ENCODE measurements at regions not wholly inside any gene's neighbourhood (a gene's known extent, or its start where the extent isn't known, plus 50 kb on each side); places are given as distances from the start of the nearest gene placed in this dataset.
"Not testable (repeated sequence)": the region's sequence is repeated elsewhere in the genome, so short reads cannot be mapped to it uniquely, and the experiment has no call there.

DNA sequence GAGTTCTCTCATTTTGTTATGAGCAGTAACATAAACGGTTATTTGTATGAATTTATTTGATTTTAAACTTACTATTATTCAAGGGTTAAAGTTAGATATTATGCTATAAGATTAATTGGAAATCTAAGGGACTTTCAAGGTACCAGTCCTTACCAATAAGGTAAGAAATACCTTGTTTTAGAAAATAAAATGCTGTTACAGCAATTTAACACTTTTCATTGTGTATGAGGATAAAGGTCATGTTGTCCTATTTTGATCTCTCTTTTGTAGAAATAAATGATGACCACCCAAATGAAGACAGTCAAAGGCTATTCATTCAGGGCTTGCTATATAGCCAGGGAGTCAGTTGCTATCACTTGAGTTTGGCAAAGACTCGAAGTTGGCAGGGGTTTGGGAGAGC, 1185.9 kb upstream of the GOT2 start:
- no peak for DNase-seq

DNA sequence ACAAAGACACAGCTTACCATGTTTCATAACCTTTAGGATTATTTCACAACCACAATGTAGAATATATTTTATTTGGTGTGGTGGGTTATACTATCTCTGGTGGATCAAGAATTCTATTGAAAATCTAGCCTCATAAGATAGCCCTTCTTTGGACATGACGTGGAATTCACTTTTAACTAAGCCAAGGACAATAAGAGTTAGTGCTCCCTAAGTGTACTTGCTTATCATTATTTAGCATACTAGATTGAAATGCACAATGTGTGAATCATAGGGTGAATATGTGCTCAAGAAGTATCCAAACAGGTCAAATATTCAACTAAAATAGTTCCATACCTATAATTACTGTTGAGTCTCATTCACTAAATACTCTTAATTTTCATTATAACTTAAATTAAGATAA, 1179.5 kb upstream of the GOT2 start:
- no peak for DNase-seq

DNA sequence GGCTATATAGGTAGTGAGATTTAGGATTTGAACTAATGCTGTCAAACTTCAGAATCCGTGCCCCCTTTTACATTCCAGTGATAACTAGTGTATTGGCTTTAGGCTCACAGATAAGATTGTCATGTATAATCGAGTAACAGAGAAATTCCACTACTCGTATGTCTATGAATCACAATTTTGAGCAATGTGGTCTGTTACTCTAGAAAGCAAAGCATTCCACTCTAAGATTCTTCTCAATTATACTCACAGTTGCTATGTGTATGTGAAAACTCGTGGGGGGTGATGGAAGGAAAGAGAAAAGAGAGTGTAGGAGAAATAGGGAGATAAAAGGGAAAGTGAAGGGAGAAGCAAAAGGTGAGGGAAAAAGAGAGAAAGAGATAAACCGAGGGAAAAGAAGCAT, 1175.1 kb upstream of the GOT2 start:
- no peak for DNase-seq

DNA sequence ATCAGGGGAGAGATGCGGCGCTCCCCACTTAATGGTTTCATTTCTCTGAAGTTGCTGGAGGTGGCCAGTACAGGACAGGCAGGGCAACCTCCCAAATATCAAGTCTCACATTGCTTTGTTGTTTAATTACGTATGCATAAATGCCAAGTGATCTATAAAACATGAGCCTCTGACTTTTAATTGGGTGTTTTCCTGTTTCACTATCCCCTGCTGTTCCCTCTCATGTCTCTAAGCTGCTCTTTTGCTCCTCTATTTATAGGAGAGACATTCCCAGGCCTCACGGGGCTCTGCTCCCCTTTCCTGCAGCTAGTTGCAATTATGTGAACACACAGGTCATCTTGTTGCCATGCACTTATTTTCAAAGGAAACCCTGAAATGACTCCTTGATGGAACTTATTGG, 1173.5 kb upstream of the GOT2 start:
- no peak for DNase-seq

DNA sequence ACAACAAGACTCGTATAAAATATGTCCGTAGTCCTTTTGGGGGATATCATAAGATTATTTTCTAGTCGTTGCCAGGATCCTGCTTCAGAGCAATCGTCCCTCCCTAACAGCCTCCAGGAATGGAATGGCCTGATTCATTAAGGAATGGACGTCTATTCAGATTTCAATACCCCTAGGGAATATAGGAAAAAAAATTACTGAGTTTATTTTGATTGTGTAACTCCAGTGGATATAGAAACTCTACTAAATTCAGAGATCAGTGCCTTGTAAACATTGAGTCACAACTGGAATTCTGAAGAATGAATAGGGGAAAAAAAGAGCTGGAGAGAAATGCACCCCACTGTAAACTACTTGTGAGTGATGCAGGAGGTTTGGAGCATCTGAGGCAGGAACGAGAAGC, 1171.5 kb upstream of the GOT2 start:
- DNase-seq = no peak

DNA sequence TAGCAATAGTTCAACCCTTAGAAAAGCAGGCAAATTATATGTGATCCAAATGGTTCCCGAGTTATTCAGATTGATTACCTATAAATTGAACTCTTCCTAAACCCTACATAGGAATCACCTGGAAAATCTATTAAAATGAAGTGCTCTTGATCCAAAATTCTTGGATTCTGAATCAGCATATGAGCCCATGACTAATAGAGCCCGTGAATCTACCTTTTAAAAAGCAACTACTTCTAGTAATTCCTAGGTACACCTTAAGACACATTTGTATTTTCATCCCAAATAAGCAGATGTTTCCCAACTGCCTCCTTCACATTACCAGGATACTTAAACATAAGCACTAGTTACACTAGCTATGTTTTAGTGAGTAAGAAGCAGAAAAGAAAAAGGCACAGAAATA, 1171.0 kb upstream of the GOT2 start:
- DNase-seq = no peak

DNA sequence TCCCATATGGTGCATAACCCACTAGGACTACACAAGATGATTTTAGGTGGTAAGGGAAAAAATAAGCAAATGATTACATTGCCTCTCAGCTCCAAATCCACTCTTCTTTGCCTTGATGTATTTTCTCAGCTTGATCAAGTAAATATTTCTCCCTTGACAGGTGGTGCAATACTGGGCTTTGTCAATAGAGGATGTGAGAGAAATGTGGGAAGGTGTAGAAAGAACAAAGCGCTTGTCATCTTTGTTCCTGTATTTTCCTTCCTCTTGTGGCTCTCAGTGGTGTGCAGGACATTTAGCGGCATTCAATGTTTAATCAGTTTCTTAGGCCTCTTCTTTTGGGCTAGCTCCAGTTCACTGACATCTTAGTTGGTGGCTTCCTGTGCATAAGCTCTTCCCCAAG, 1165.8 kb upstream of the GOT2 start:
- no peak for DNase-seq

DNA sequence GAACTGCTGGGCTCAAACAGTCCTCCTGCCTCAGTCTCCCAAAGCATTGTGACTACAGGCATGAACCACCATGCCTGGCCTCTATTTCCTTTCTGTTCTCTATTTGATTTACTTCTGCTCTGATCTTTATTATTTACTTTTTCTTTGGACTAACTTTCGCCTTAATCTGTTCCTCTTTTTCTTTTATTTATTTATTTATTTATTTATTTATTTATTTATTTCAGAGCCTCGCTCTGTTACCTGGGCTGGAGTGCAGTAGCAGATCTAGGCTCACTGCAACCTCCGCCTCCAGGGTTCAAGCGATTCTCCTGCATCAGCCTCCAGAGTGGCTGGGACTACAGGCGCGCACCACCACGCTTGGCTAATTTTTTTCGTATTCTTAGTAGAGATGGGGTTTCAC, 1158.3 kb upstream of the GOT2 start:
- no peak for DNase-seq

DNA sequence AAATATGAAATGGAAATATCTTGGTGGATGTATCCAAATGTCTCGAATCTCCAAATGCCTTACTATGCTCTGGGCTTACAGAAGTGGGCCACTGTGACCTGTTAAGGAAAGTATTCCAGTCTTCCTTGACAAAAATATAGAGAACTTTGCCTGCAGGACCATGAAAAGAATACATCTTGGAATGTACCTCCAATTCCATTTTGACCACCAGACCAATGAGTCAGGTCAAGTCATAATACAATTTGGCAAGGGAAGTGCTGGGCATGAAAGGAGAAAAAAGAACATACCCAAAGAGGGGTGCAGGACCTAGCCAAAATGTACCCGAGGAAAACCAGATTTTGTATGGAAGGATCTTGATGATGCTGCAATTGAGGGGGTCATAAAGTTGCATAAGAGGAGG, 1153.7 kb upstream of the GOT2 start:
- no peak for DNase-seq

DNA sequence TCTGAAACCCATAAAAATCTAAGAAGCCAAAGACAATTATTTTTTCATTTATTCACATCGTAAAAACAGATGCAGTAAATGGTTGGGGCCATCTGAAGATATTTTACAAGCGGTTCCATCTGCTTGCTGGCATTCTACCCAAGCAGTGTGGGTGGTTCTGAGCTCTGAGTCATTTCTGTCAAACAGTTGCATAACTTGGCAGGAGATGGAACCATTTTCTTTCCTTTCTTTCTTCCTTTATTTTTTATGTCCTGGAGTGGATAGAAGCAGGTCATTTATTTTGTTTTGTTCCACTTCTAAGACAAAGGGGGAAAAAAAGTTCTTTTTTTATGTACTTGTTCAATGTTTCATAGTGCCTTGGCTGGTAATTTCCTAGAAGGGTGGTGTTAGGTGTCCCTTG, 1151.9 kb upstream of the GOT2 start:
- no peak for DNase-seq

DNA sequence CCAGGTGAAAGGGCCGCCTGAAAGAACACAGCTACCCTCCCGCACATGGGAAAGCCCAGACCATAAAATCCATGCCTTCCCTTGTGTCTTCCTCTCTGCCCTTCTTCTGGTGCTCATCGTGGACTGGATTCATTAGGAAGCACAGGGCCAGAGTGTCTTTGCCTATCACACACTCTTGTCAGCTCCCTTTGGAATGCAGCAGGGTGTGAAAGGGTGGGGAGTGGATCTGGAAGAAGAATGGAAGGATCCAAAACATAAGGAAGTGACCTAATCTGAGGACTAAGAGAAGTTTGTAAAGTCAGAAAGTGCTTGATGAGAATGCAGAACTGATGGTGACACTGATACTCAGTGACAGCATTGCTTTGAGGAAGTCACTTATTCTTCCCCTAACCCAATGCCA, 1147.3 kb upstream of the GOT2 start:
- no peak for DNase-seq

DNA sequence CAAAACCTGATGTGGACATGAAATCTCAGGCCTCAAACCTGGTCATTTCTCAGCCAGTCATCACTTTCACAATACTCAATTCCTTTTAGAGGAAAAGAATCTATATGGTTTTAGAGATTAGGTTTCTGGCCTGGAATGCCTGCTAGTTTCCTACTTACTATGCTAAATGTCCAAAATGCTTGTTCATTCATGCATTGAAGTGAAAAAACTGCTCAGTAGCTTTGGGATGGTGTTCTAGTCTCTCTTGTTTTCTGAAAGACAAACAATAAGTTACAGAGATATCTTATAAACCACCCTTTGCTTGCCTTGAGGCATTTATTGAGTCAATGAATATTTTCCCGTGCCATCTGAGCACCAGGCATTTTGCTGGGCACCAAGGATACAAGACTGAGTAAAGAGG, 1146.5 kb upstream of the GOT2 start:
- no peak for DNase-seq

DNA sequence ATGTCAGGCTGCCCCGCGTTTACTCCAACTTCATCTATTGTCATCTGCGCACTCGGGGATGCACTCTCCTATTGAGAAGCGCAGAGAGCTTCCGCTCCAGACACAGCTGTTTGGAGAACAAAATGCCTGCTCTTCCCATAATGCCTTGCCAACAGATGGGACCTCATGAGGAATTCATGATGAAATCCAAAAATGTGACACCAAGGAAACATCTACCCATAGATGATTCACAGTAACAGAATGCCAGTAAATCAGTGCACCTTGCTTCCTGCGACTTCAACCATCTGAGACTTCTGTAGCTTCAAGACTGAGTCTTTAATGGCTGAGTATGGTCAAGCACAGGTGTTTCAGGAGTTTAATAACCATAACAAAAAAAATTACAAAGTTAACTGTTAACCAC, 1144.9 kb upstream of the GOT2 start:
- no peak for DNase-seq

DNA sequence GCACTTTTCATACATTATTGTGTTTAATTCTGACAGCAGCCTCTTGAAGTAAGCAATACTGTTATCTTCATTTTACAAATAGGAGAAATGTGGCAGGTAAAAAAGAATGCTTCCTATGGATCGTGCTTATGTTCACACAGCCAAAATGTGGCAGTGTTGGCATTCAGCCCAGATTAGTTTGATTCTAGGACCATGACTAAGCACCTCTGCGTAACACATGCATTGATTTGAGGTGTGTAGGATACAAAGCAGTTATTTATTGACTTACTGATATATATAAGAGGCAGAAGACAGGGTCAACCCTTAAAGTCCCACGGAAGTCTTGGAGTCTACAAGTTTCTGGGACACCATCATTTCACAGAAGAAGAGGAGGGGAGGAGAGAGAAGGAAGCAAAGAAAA, 1144.4 kb upstream of the GOT2 start:
- no peak for DNase-seq

DNA sequence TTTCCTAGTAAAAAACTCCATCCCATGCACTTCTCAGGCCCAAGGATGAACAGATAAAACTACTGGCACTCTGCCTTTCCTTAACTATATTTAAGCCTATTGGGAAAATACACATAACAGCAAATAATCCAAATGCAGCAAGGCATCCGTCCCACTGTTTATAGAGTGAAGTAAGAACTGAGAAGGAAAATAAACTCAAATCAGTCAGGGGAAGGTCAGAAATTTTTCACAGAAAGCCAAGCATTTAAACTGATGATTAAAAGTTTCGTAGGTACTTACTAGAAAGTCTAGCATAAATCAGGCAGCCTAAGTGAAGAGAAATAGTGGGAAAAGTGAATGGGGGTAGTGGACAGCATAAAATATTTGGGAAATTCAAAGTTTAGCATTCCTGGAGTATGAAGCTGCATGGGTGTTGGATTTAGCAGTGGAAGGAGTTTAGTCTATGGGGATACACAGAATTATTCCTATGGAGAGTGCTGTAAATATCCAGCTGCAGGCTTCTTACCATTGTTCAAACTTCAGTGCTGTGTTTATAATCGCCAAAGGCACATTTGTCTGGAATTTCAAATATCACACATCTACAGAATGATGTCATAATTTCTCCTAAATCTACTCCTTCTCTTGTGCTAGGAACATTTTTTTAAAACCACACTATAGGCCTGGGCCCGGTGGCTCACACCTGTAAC, 1131.0 kb upstream of the GOT2 start:
- DNase-seq = no peak

DNA sequence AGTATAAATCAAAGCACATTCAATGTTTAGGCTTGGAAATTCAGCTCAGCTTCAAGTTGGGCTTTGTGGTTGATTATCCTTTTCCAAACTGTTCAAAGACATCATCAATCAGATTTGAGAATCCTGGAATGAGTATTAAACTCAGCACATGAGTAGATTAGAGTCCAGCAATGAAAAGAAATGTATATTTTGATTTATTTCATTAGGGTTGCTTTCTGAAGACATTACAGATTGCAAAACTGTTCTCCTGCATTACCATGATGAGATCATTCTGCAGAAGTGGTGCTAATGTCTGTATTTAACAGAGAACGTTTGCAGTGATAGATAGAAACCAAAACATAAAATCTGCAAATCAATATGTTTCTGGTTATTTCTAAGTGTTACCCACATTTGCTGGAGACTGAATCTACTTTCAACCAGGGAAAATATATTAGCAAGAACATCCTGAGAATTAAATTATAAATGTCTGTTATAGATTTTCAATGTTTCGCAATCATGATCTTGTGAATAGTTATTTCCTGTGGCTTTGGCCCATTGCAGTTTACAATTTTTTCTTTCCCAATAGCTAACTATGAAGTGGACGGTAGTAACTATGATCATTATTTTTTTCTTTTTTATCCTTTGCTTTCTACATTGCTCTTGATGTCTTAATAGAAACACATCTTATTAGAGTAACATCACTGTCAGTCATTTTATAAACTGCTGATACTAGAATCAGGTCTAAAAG, 1125.7 kb upstream of the GOT2 start:
- no peak for DNase-seq

DNA sequence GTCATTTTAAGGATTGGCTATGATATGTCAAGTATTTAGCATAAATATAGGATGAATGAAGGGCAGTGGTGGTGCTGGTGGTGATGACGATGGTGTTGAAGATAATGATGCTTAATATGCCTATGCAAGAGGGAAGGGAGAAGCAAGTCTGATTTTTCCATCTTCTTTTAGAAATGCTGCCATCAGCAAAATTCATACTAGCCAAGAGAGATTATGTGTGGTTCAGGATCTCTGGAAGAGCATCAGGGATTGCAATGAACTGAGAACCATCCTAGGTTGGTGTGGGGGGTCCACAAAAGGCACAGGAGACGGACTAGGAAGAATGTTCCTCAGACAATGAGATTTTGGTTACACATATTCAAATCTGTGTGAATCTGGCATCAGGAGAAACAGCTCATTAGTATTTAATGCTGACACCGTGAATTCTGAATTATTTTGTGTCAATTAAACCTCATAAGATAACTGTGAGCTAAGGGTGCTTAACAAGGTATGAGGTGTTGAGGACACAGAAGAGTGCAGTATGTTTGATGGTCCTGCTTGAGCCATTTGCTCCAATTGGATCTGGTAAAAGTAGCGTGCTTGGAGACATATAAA, 1120.8 kb upstream of the GOT2 start:
- DNase-seq = no peak

DNA sequence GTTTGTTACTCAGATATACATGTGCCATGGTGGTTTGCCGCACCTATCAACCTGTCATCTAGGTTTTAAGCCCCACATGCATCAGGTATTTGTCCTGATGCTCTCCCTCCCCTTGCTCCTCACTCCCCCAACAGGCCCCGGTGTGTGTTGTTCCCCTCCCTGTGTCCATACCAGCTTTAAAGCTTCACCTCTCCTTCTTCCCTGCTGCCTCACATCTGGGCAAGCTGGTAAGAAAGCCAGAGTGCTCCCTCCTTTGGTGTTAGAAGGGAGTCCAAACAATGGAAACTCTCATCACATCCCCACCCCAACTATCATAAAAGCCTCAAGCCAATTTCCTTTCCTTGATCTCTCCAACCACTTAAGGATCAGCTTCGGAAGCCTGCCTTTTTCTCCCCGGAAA, 1115.6 kb upstream of the GOT2 start:
- DNase-seq = no peak

DNA sequence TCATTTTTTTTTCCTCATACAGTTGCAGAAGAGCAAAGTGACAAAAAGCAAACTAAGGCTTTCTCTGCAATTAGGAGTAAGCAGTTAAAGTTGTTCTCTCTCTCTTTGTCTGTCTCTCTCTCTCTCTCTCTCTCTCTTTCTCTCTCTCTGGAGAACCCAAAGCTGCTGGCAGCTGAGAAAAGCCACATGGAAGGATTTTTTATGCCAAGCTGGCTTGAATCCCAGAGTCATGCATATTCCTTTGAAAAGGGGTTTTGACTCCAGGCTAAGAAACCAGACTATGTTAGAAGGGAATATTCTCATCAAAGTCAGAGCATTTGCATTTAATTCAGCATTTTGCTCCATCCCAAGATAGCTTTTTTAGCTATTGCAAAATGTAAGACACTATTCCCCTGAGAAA, 1114.2 kb upstream of the GOT2 start:
- no peak for DNase-seq

DNA sequence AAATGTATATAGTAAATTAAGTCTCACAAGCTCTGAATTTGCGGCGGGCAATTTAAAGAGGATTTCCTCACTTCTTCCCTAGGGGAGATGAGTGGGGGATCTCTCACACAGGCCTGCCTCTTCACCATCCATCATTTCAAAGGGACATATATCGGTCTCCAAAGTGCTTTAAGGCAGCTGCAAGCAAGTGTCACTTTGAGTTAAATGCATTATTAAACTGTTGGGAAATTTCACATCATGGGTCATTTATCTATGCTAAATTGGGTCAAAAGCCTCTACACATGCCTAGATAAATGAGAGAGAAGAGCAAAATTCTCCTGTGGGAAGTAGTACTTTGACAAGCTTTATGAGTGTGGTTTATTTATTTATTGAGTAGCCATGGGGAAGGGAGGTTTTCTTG, 1106.1 kb upstream of the GOT2 start:
- no peak for DNase-seq

DNA sequence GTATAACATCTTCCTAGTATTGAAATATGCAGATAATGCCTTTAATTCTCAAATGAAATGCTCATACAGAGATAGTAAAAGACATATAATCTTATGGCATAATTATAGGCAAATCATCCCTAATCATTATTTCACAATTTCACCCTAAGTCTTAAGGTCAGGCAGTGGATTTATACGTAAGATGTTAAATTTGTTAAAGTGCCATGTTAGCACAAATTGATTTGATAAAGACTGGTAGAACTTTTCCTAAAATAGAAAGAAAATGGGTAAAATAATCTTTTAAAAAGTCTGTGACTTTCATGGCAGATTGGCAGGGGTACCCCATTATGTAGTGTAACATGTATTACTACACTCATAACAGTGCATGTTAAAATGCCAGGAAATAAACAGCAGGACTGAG, 1092.7 kb upstream of the GOT2 start:
- no peak for DNase-seq

DNA sequence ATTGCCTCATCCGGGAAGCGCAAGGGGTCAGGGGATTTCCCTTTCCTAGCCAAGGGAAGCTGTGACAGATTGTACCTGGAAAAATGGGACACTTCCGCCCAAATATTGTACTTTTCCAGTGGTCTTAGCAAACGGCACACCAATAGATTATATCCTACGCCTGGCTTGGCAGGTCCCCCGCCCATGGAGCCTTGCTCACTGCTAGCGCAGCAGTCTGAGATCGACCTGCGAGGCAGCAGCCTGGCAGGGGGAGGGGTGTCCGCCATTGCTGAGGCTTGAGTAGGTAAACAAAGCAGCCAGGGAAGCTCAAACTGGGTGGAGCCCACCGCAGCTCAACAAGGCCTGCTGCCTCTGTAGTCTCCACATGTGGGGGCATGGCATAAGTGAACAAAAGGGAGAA, 1075.4 kb upstream of the GOT2 start:
- DNase-seq = not testable (repeated sequence)

DNA sequence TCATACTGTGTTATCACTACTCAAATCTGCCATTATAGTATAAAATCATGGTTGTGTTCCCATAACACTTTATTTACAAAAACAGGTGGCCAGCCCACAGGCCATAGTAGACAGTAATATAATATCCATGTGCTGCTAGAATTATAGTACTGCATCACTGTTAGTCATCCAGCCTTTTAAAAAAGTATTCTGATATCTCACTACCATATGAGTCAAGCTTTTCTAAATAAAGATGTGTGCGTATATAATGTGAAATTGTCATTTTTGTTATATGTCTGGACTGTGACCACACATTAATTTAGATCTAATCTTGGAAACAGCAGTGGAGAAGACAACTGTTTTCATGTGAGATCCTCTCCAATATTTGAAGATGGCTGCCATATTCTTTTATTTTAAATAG, 1049.1 kb upstream of the GOT2 start:
- no peak for DNase-seq

DNA sequence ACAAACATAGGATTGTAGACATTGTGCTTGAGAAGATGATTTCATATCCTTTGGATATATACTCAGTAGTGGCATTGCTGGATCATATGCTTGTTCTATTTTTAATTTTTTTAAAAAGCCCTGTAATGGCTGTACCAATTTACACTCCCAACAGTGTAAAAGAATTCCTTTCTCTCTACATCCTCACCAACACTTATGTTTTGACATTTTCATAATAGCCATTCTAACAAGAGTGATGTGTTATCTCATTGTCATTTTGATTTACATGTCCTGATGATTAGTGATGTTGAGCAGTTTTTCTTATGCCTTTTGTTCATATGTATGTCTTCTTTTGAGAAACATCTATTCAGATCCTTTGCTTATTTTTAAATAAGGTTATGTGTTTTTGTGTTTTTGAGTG, 1039.2 kb upstream of the GOT2 start:
- no peak for DNase-seq

DNA sequence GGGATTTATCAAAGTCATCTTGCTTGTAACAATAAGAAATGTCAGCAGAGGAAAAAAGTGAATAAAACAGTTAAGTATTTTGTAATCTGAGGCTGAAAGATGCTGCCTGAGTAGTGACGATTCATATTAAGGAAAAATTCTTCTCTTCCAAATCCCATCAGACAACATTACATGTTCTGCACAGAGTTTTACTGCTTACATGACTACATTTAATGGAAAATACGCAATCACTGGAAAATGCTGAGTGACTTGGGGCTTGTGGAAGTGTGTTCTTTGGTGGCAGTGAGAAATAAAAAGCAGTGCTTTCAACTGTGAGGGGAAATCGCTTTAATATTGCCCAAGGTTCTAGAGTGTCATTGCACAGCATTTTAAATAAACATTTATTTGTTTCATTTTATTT, 1025.2 kb upstream of the GOT2 start:
- DNase-seq = no peak

All from stimulated activated CD8-positive, alpha-beta memory T cell treated with anti-CD3 and anti-CD28 coated beads, Interleukin-4, amount 100 ng/mL, for 48 hours (primary cell).